Caco-2 (cell line): ENCODE measurements at regions not wholly inside any gene's neighbourhood (a gene's known extent, or its start where the extent isn't known, plus 50 kb on each side); places are given as distances from the start of the nearest gene placed in this dataset.

Source experiments
- BruUV-seq: library from RNA; stranded (reverse); fragments of 400-500 nt; replicated peaks from 2 replicates; lab custom pipeline; 2021; lab: Mats Ljungman, UMichigan
- CTCF ChIA-PET: fragments of 300-600 bp; sonication (Branson Sonifier 250); formaldehyde crosslinking; loops from one replicate; lab custom pipeline; 2022; ENCODE audit warnings: antibody characterized with exemption; lab: Charles Lee
- POLR2A ChIA-PET: fragments of 300-600 bp; sonication (Branson Sonifier 250); formaldehyde crosslinking; loops from one replicate; lab custom pipeline; 2022; ENCODE audit warnings: antibody characterized with exemption; lab: Charles Lee
- DNase-seq, 2 experiments: peaks; one replicate each; pipeline versions ENCODE4 v3.0.0 to v3.0.0-alpha.2; 2020 to 2022
- H3K27me3 ChIP-seq: replicated peaks from 2 replicates; pipeline ENCODE4 v1.6.0; 2011; ENCODE audit warnings: low read length; ENCODE audit not compliant: control insufficient read depth, insufficient read depth
- H3K36me3 ChIP-seq: 2 replicates; pipeline ENCODE4 v1.5.1; 2011; ENCODE audit warnings: low read length; ENCODE audit not compliant: control insufficient read depth, insufficient read depth
- H3K4me1 ChIP-seq: fragments of 250-450 bp; sonication (Bioruptor Pico); 2 replicates; pipeline ENCODE4 v1.5.1; 2020; ENCODE audit warnings: mild to moderate bottlenecking
- H3K4me3 ChIP-seq: 2 replicates; pipeline ENCODE4 v1.5.1; 2011; ENCODE audit warnings: low read depth, mild to moderate bottlenecking, control low read depth, low read length
- H3K9me3 ChIP-seq: fragments of 250-450 bp; sonication (Bioruptor Pico); 2 replicates; pipeline ENCODE4 v1.5.1; 2020; ENCODE audit warnings: mild to moderate bottlenecking, moderate library complexity
- H3K27ac Mint-ChIP-seq: one replicate; pipeline ENCODE4 v1.8.0; 2022; ENCODE audit warnings: mixed read lengths; ENCODE audit not compliant: unreplicated experiment
- H3K27me3 Mint-ChIP-seq: one replicate; pipeline ENCODE4 v1.8.0; 2022; ENCODE audit warnings: mixed read lengths; ENCODE audit not compliant: insufficient read depth, unreplicated experiment
- H3K36me3 Mint-ChIP-seq: one replicate; pipeline ENCODE4 v1.8.0; 2022; ENCODE audit warnings: mild to moderate bottlenecking, mixed read lengths; ENCODE audit not compliant: insufficient read depth, unreplicated experiment
- H3K4me1 Mint-ChIP-seq: one replicate; pipeline ENCODE4 v1.8.0; 2022; ENCODE audit warnings: low read depth, mixed read lengths; ENCODE audit not compliant: unreplicated experiment
- H3K4me3 Mint-ChIP-seq: one replicate; pipeline ENCODE4 v1.8.0; 2022; ENCODE audit warnings: mild to moderate bottlenecking, moderate library complexity, mixed read lengths; ENCODE audit not compliant: unreplicated experiment
- H3K9me3 Mint-ChIP-seq: one replicate; pipeline ENCODE4 v1.8.0; 2022; ENCODE audit warnings: mixed read lengths; ENCODE audit not compliant: unreplicated experiment
- intact Hi-C: fragments of 100-400 bp; cut with micrococcal nuclease; formaldehyde crosslinking; loops from one replicate; pipeline ENCODE4 v1.10.0; 2022; ENCODE audit not compliant: unreplicated experiment
- TF ChIP-seq, protein P1 (sequence below), 2 experiments: fragments of 200-600 bp in 1 of 2; IDR thresholded peaks; 1 replicate in 1 of 2; 2 replicates in 1 of 2; pipeline versions ENCODE4 v1.5.1 to v1.8.0; 2011 to 2022; ENCODE audit warnings: antibody characterized with exemption in 1 of 2, control low read depth in 1 of 2, inconsistent platforms in 1 of 2, low read depth in 1 of 2, low read length in 1 of 2, mild to moderate bottlenecking in 1 of 2, moderate library complexity in 1 of 2; ENCODE audit not compliant: insufficient read depth in 1 of 2, severe bottlenecking in 1 of 2, unreplicated experiment in 1 of 2

DNA sequence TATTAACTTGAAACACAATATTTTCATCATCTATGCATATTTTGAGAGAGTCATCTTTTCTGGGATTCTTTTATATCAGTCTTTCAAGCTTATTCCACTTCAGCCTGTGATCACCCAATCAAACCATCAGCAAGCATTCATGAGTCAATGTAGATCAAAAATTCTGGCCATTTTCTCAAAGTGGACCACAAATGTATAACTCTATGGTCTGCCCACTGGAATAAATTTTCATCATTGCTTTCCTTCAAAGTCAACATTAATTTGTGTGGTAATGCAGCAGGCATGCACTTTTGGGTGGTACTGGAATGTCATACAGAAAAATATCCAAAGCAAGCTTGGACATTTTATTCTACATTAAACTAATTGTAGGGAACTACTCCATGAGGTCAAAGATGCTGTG is 1013.0 kb downstream of the STIM2 start:
- no TSS peak for BruUV-seq
- CTCF ChIA-PET, result no interaction called here
- Mint-ChIP-seq H3K36me3 (no peaks in the 10 kb centered on the region), H3K9me3 (no peaks in the 10 kb centered on the region), H3K4me3 (no peak overlapping the region), H3K4me1 (no peaks in the 10 kb centered on the region), H3K27ac (no peak overlapping the region), H3K27me3 (no peaks in the 10 kb centered on the region)
- DNase-seq, result no peak
- H3K9me3 ChIP-seq, result no peaks in the 10 kb centered on the region
- H3K4me3 ChIP-seq, result no peak overlapping the region
- H3K36me3 ChIP-seq, result no peaks in the 10 kb centered on the region
- POLR2A ChIA-PET, result no interaction called here
- TF ChIP-seq, protein P1, sequence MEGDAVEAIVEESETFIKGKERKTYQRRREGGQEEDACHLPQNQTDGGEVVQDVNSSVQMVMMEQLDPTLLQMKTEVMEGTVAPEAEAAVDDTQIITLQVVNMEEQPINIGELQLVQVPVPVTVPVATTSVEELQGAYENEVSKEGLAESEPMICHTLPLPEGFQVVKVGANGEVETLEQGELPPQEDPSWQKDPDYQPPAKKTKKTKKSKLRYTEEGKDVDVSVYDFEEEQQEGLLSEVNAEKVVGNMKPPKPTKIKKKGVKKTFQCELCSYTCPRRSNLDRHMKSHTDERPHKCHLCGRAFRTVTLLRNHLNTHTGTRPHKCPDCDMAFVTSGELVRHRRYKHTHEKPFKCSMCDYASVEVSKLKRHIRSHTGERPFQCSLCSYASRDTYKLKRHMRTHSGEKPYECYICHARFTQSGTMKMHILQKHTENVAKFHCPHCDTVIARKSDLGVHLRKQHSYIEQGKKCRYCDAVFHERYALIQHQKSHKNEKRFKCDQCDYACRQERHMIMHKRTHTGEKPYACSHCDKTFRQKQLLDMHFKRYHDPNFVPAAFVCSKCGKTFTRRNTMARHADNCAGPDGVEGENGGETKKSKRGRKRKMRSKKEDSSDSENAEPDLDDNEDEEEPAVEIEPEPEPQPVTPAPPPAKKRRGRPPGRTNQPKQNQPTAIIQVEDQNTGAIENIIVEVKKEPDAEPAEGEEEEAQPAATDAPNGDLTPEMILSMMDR (IDR thresholded peaks at IDR 0.05; ENCODE audit: insufficient read depth in 1 of 2, low read depth in 1 of 2, low read length in 1 of 2, severe bottlenecking in 1 of 2, unreplicated experiment in 1 of 2), result no peak
- intact Hi-C loops, result no loop called here
- H3K27me3 ChIP-seq, result no peaks in the 10 kb centered on the region
- no peaks in the 10 kb centered on the region for H3K4me1 ChIP-seq

DNA sequence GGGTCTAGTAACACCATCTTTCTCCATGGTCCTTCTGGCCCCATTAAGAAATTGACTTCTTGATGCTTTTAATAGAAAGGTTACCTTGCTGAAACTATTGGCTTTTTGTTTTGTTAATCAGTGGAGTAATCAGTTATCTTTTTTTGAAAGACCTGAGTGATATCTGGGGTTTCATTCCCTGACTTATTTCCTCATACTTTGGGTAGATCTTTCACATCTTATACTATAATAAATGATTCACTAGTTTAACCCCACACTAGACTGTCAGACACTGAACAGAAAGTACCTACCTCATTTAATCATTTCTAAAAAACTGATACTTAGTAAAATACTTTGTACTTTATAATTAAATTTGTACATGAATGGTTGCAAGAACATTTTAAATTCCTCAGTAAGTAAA is 1021.1 kb downstream of the STIM2 start:
- TF ChIP-seq, protein P1 (IDR thresholded peaks at IDR 0.05; ENCODE audit: insufficient read depth in 1 of 2, low read depth in 1 of 2, low read length in 1 of 2, severe bottlenecking in 1 of 2, unreplicated experiment in 1 of 2), result no peak
- intact Hi-C loops, result no loop called here
- no peaks in the 10 kb centered on the region for H3K27me3 Mint-ChIP-seq
- Histone ChIP-seq H3K4me3 (no peak overlapping the region), H3K4me1 (no peaks in the 10 kb centered on the region), H3K27me3 (no peaks in the 10 kb centered on the region), H3K9me3 (no peaks in the 10 kb centered on the region), H3K36me3 (no peaks in the 10 kb centered on the region)
- no peaks in the 10 kb centered on the region for H3K36me3 Mint-ChIP-seq
- no peak overlapping the region for H3K4me3 Mint-ChIP-seq
- no TSS peak for BruUV-seq
- H3K9me3 Mint-ChIP-seq, result no peaks in the 10 kb centered on the region
- H3K27ac Mint-ChIP-seq, result no peak overlapping the region
- POLR2A ChIA-PET, result no interaction called here
- H3K4me1 Mint-ChIP-seq, result no peaks in the 10 kb centered on the region
- CTCF ChIA-PET, result no interaction called here
- DNase-seq, result no peak

DNA sequence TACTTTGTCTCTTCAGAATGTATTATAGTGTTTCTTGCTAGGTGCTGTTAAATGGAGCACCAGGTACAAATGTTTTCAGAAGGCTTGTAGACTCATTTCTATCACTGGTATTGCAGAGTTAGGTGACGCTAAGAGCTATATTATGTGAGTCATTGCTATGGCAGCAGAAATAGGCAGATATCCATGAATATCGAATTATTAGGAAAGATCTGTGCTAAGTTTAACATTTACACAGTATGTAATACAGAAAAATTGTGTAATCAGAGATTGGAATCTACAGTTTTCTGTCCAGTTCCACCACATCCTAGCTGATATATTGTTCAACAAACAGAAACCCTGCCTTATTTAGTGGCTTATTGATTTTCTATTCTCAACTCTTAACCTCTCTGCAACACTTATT is 1025.5 kb downstream of the STIM2 start:
- no peaks in the 10 kb centered on the region for H3K36me3 ChIP-seq
- no peak for DNase-seq
- no peak overlapping the region for H3K4me3 Mint-ChIP-seq
- H3K27me3 Mint-ChIP-seq, result no peaks in the 10 kb centered on the region
- ChIA-PET POLR2A (no interaction called here), CTCF (no interaction called here)
- no peak overlapping the region for H3K27ac Mint-ChIP-seq
- H3K4me1 ChIP-seq, result no peaks in the 10 kb centered on the region
- no peaks in the 10 kb centered on the region for H3K36me3 Mint-ChIP-seq
- no peaks in the 10 kb centered on the region for H3K27me3 ChIP-seq
- no peaks in the 10 kb centered on the region for H3K4me1 Mint-ChIP-seq
- no TSS peak for BruUV-seq
- H3K9me3 Mint-ChIP-seq, result no peaks in the 10 kb centered on the region
- H3K4me3 ChIP-seq, result no peak overlapping the region
- intact Hi-C loops, result no loop called here
- TF ChIP-seq, protein P1 (IDR thresholded peaks at IDR 0.05; ENCODE audit: insufficient read depth in 1 of 2, low read depth in 1 of 2, low read length in 1 of 2, severe bottlenecking in 1 of 2, unreplicated experiment in 1 of 2), result no peak
- no peaks in the 10 kb centered on the region for H3K9me3 ChIP-seq
